Epithelial cell of esophagus (primary cell): ENCODE measurements at regions not wholly inside any gene's neighbourhood (a gene's known extent, or its start where the extent isn't known, plus 50 kb on each side); places are given as distances from the start of the nearest gene placed in this dataset.
"Not testable (repeated sequence)": the region's sequence is repeated elsewhere in the genome, so short reads cannot be mapped to it uniquely, and the experiment has no call there.

Experiments used
- DNase-seq: peaks from one replicate; pipeline ENCODE4 v3.0.0; 2010; ENCODE audit warnings: low read depth
- H3K4me3 ChIP-seq: 2 replicates; pipeline ENCODE4 v1.5.1; 2011; ENCODE audit warnings: mild to moderate bottlenecking, low read length, control low read depth
- CTCF ChIP-seq: IDR thresholded peaks from 2 replicates; pipeline ENCODE4 v1.5.1; 2011; ENCODE audit warnings: low read depth, mild to moderate bottlenecking, low read length, control low read depth, inconsistent platforms; ENCODE audit not compliant: insufficient read depth; ENCODE audit errors: missing control alignments

GRCh38 chr2:238722883-238723282 lies 125.0 kb upstream of the TWIST2 start:
- no peak for TF ChIP-seq CTCF
- no peak for DNase-seq

GRCh38 chr2:238723740-238724320 lies 124.1 kb upstream of the TWIST2 start:
- not testable (repeated sequence) for DNase-seq, H3K4me3 ChIP-seq

More at GRCh38 chr2:238722883-238723282, 125.0 kb upstream of the TWIST2 start:
- H3K4me3 ChIP-seq, result no peak overlapping the region

- H3K4me3 ChIP-seq, result no peak overlapping the region
- TF ChIP-seq CTCF, result no peak
- DNase-seq, result no peak
Observed at GRCh38 chr2:238724728-238725127, 123.2 kb upstream of the TWIST2 start.

DNA sequence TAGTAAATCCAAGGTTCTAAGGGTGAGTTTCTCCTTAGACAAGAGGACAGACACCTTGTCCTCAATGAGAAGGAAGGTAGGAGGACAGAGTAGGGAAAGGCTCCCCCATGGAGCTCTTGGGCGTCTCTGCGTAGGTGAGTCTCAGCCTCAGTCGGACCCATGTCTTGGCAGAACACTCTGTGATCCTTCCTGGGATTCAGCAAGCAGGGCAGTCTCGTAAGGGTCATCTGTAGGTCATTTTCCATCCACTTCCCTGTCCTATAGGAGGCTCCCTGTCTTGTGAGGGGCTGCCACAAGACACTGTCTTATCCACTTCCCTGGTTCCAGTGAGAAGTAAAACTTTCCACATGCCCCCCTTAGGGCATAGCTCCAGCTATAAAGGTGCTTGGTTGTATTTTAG lies 122.6 kb upstream of the TWIST2 start:
- no peak overlapping the region for H3K4me3 ChIP-seq
- DNase-seq, result no peak
- TF ChIP-seq CTCF, result no peak

- DNase-seq, result no peak
Observed at GRCh38 chr2:238726670-238727584, 121.0 kb upstream of the TWIST2 start.

GRCh38 chr2:238727585-238728329 lies 120.1 kb upstream of the TWIST2 start:
- TF ChIP-seq CTCF, result no peak
- no peak overlapping the region for H3K4me3 ChIP-seq
- no peak for DNase-seq

More at GRCh38 chr2:238726670-238727584, 121.0 kb upstream of the TWIST2 start:
- TF ChIP-seq CTCF, result no peak
- H3K4me3 ChIP-seq, result no peak overlapping the region
